ENCODE measurements at regions not wholly inside any gene's neighbourhood (a gene's known extent, or its start where the extent isn't known, plus 50 kb on each side); places are given as distances from the start of the nearest gene placed in this dataset.

DNA sequence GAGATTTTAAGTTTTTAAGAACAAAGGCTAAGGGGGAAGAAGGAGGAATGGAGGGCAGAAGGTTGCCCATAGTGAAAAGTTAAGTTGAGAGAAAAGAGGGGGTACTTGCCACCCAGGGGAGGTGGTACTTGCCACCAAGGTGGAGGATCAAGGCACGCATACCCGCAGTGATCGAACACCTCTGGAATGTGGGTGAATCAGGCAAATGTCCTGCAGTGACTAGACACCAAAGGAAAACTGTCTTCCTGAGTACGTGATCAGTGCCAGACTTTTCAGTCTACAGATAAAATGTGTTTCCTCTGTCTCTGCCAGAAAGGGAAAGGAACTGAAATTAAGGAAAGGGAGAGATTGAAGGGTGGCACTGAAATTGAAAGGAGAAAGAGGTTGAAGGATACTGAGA lies 2285.3 kb downstream of the TP53TG3F start:
- Histone ChIP-seq H3K4me3 (ENCODE audit: low read length in 2 of 2) (no peak overlapping the region), H3K36me3 (ENCODE audit: control insufficient read depth in 2 of 2, insufficient read depth in 2 of 2, low read length in 1 of 2) (no peaks in the 10 kb centered on the region), H3K27ac (ENCODE audit: low read depth in 1 of 2, low read length in 1 of 2) (no peak overlapping the region), H3K27me3 (ENCODE audit: control insufficient read depth in 2 of 2, insufficient read depth in 1 of 2, low read length in 1 of 2) (no peaks in the 10 kb centered on the region), H3K4me1 (ENCODE audit: control insufficient read depth in 2 of 2, insufficient read depth in 2 of 2, low read length in 2 of 2) (no peaks in the 10 kb centered on the region), H3K9me3 (ENCODE audit: control insufficient read depth in 2 of 2, insufficient read depth in 1 of 2, low read length in 1 of 2) (peaks cover 18 to 41% of the 10 kb centered on the region in 2 donors)
- no peak for DNase-seq (ENCODE audit: low read depth in 6 of 9, low spot score in 9 of 9)
- 83% methylated on average over 4 of the region's 4 CpGs for WGBS

DNA sequence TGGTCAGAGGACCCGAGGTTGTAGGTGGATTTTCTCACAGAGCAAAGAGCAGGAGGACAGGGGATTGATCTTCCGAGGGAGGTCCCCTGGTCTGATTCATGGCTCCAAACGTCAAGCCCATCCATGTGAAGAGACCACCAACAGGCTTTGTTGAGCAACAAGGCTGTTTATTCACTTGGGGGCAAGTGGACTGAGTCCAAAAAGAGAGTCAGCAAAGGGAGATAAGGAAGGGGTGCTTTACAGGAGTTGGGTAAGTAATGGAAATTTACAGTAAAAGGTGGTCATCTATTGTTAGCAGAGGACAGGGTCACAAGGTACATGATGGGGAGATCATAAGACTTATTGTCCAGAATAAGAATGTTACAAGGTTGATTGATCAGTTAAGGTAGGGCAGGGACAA lies 2285.8 kb downstream of the TP53TG3F start:
- Histone ChIP-seq H3K27me3 (ENCODE audit: control insufficient read depth in 2 of 2, insufficient read depth in 1 of 2, low read length in 1 of 2) (no peaks in the 10 kb centered on the region), H3K27ac (ENCODE audit: low read depth in 1 of 2, low read length in 1 of 2) (no peak overlapping the region), H3K36me3 (ENCODE audit: control insufficient read depth in 2 of 2, insufficient read depth in 2 of 2, low read length in 1 of 2) (no peaks in the 10 kb centered on the region), H3K9me3 (ENCODE audit: control insufficient read depth in 2 of 2, insufficient read depth in 1 of 2, low read length in 1 of 2) (peaks cover 19 to 46% of the 10 kb centered on the region in 2 donors), H3K4me1 (ENCODE audit: control insufficient read depth in 2 of 2, insufficient read depth in 2 of 2, low read length in 2 of 2) (no peaks in the 10 kb centered on the region), H3K4me3 (ENCODE audit: low read length in 2 of 2) (no peak overlapping the region)
- no peak for DNase-seq (ENCODE audit: low read depth in 6 of 9, low spot score in 9 of 9)
- WGBS = 55% methylated on average over 3 of the region's 3 CpGs

DNA sequence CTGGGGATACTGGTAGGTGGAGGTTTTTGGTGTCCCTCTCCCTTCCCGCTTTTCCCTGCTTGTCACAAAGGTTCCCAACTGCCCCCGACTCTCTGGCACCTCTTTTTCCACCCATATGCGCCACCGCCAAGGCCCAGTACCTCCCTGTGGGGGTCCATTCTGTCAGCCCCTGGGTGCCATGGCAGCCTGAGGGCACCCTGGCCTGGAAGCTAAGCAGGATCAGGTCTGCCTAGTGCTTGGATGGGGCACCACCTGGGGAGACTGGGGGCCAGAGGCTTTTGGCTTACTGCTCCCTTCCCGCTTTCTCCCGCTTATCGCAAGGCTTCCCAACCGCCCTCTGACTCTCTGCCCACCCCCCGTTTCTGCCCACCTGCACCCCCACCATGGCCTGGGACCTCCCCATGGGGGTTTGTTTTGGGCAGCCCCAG lies 2286.4 kb downstream of the TP53TG3F start:
- DNase-seq (ENCODE audit: low read depth in 6 of 9, low spot score in 9 of 9) = no peak
- 93% methylated on average over 9 of the region's 9 CpGs for WGBS
- H3K36me3 ChIP-seq (ENCODE audit: control insufficient read depth in 2 of 2, insufficient read depth in 2 of 2, low read length in 1 of 2) = no peaks in the 10 kb centered on the region
- H3K4me1 ChIP-seq (ENCODE audit: control insufficient read depth in 2 of 2, insufficient read depth in 2 of 2, low read length in 2 of 2) = no peaks in the 10 kb centered on the region
- H3K27me3 ChIP-seq (ENCODE audit: control insufficient read depth in 2 of 2, insufficient read depth in 1 of 2, low read length in 1 of 2) = no peaks in the 10 kb centered on the region
- H3K27ac ChIP-seq (ENCODE audit: low read depth in 1 of 2, low read length in 1 of 2) = no peak overlapping the region
- no peak overlapping the region for H3K4me3 ChIP-seq (ENCODE audit: low read length in 2 of 2)
- peaks cover 22 to 52% of the 10 kb centered on the region in 2 donors for H3K9me3 ChIP-seq (ENCODE audit: control insufficient read depth in 2 of 2, insufficient read depth in 1 of 2, low read length in 1 of 2)

DNA sequence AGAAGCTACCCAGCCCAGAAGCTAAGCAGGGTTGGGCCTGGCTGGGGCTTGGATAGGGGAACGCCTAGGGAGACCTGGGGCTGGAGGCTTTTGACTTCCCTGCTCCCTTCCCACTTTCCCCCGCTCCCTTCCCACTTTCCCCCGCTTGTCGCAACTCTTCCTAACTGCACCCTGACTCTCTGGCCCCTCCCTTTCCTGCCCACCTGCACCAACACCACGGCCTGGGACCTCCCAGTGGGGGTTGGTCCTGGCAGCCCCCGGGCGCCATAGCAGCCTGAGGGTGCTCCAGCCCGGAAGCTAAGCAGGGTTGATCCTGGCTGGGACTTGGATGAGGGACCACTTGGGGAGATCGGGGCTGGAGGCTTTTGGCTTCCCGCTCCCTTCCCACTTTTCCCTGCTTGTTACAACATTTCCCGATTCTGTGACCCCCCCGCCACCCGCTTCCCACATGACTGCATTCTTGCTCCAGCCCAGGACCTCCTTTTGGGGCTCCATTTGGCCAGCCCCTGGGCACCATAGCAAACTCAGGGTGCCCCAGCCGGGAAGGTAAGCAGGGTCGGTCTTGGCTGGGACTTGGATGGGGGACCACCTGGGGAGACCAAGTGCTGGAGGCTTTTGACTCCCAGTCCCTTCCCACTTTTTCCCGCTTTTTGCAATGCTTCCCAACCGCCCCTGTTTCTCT lies 2287.0 kb downstream of the TP53TG3F start:
- Histone ChIP-seq H3K27ac (ENCODE audit: low read depth in 1 of 2, low read length in 1 of 2) (no peak overlapping the region), H3K36me3 (ENCODE audit: control insufficient read depth in 2 of 2, insufficient read depth in 2 of 2, low read length in 1 of 2) (no peaks in the 10 kb centered on the region), H3K4me3 (ENCODE audit: low read length in 2 of 2) (no peak overlapping the region), H3K9me3 (ENCODE audit: control insufficient read depth in 2 of 2, insufficient read depth in 1 of 2, low read length in 1 of 2) (peaks cover 23 to 58% of the 10 kb centered on the region in 2 donors), H3K27me3 (ENCODE audit: control insufficient read depth in 2 of 2, insufficient read depth in 1 of 2, low read length in 1 of 2) (no peaks in the 10 kb centered on the region), H3K4me1 (ENCODE audit: control insufficient read depth in 2 of 2, insufficient read depth in 2 of 2, low read length in 2 of 2) (no peaks in the 10 kb centered on the region)
- DNase-seq (ENCODE audit: low read depth in 6 of 9, low spot score in 9 of 9) = no peak
- 92% methylated on average over 17 of the region's 17 CpGs for WGBS

DNA sequence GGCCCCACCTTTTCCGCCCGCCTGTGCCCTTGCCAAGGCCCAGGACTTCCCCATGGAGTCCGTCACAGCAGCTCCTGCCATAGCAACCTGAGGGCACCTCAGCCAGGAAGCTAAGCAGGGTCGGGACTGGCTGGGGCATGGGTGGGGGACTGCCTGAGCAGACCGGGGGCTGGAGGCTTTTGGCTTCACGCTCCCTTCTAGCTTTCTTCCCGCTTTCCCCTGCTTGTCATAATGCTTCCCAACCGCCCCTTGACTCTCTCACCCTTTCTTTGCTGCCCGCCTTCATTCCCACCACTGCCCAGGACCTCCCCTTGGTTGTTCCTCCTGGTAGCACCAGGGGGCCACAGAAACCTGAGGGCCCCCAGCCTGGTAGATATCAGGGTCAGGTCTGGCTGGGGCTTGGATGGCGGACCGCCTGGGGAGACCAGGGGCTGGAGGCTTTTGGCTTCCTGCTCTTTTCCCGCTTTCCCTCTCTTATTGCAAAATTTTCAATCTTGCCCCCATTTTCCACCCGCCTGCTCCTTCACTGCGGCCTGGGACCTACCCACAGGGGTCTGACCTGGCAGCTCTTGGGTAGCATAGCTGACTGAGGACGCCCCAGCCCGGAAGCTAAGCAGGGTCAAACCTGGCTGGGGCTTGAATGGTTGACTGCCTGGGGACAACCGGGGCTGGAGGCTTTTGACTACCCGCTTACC lies 2287.7 kb downstream of the TP53TG3F start:
- H3K4me1 ChIP-seq (ENCODE audit: control insufficient read depth in 2 of 2, insufficient read depth in 2 of 2, low read length in 2 of 2) = no peaks in the 10 kb centered on the region
- H3K9me3 ChIP-seq (ENCODE audit: control insufficient read depth in 2 of 2, insufficient read depth in 1 of 2, low read length in 1 of 2) = peaks cover 23 to 65% of the 10 kb centered on the region in 2 donors
- WGBS = 87% methylated on average over 18 of the region's 18 CpGs

GRCh38 chr16:35747658-35748455 lies 2288.4 kb downstream of the TP53TG3F start:
- no peak for DNase-seq (ENCODE audit: low read depth in 6 of 9, low spot score in 9 of 9)
- Histone ChIP-seq H3K27ac (ENCODE audit: low read depth in 1 of 2, low read length in 1 of 2) (no peak overlapping the region), H3K4me3 (ENCODE audit: low read length in 2 of 2) (no peak overlapping the region), H3K36me3 (ENCODE audit: control insufficient read depth in 2 of 2, insufficient read depth in 2 of 2, low read length in 1 of 2) (no peaks in the 10 kb centered on the region), H3K27me3 (ENCODE audit: control insufficient read depth in 2 of 2, insufficient read depth in 1 of 2, low read length in 1 of 2) (no peaks in the 10 kb centered on the region), H3K9me3 (ENCODE audit: control insufficient read depth in 2 of 2, insufficient read depth in 1 of 2, low read length in 1 of 2) (peaks cover 24 to 72% of the 10 kb centered on the region in 2 donors), H3K4me1 (ENCODE audit: control insufficient read depth in 2 of 2, insufficient read depth in 2 of 2, low read length in 2 of 2) (no peaks in the 10 kb centered on the region)
- 89% methylated on average over 17 of the region's 17 CpGs for WGBS

More for the DNA sequence above, 2287.7 kb downstream of the TP53TG3F start:
- no peaks in the 10 kb centered on the region for H3K36me3 ChIP-seq (ENCODE audit: control insufficient read depth in 2 of 2, insufficient read depth in 2 of 2, low read length in 1 of 2)
- no peak overlapping the region for H3K27ac ChIP-seq (ENCODE audit: low read depth in 1 of 2, low read length in 1 of 2)
- H3K27me3 ChIP-seq (ENCODE audit: control insufficient read depth in 2 of 2, insufficient read depth in 1 of 2, low read length in 1 of 2) = no peaks in the 10 kb centered on the region
- no peak overlapping the region for H3K4me3 ChIP-seq (ENCODE audit: low read length in 2 of 2)
- DNase-seq (ENCODE audit: low read depth in 6 of 9, low spot score in 9 of 9) = no peak

- Histone ChIP-seq H3K36me3 (ENCODE audit: control insufficient read depth in 2 of 2, insufficient read depth in 2 of 2, low read length in 1 of 2) (no peaks in the 10 kb centered on the region), H3K9me3 (ENCODE audit: control insufficient read depth in 2 of 2, insufficient read depth in 1 of 2, low read length in 1 of 2) (peaks cover 26 to 77% of the 10 kb centered on the region in 2 donors), H3K4me1 (ENCODE audit: control insufficient read depth in 2 of 2, insufficient read depth in 2 of 2, low read length in 2 of 2) (no peaks in the 10 kb centered on the region), H3K4me3 (ENCODE audit: low read length in 2 of 2) (no peak overlapping the region), H3K27me3 (ENCODE audit: control insufficient read depth in 2 of 2, insufficient read depth in 1 of 2, low read length in 1 of 2) (no peaks in the 10 kb centered on the region), H3K27ac (ENCODE audit: low read depth in 1 of 2, low read length in 1 of 2) (no peak overlapping the region)
- no peak for DNase-seq (ENCODE audit: low read depth in 6 of 9, low spot score in 9 of 9)
- WGBS = 89% methylated on average over 24 of the region's 24 CpGs
Observed at GRCh38 chr16:35748621-35749252, 2289.3 kb downstream of the TP53TG3F start.

DNA sequence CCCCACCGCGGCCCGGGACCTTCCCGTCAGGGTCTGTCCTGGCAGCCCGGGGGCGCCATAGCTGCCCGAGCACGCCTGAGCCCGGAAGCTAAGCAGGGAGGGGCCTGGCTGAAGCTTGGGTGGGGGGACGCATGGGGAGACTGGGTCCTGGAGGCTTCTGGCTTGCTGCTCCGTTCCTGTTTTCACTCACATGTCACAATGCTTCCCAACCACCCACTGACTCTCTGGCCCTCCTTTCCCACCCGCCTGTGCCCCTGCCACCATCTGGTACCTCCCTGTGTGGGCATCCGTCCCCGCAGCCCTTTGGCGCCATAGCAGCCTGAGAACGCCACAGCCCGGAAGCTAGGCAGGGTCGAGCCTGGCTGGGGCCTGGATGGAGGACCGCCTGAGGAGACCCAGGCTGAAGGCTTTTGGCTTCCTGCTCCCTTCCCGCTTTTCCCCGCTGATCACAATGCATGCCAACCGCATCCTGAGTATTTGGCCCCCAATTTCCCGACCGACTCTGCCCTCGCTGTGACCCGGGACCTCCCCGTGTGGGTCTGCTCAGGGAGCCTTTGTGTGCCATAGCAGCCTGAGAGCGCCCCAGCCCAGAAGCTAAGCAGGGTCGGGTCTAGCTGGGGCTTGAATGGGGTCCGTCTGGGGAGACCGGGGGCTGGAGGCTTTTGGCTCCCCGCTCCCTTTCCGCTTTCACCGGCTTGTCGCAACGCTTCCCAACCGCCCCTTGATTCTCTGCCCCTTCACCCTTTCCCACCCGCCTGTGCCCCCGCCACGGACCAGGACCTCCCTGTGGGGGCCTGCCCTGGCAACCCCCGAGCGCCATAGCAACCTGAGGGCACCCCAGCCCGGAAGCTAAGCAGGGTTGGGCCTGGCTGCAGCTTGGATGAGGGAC lies 2290.1 kb downstream of the TP53TG3F start:
- H3K4me3 ChIP-seq (ENCODE audit: low read length in 2 of 2) = no peak overlapping the region
- WGBS = 93% methylated on average over 43 of the region's 43 CpGs
- H3K27ac ChIP-seq (ENCODE audit: low read depth in 1 of 2, low read length in 1 of 2) = no peak overlapping the region
- no peaks in the 10 kb centered on the region for H3K4me1 ChIP-seq (ENCODE audit: control insufficient read depth in 2 of 2, insufficient read depth in 2 of 2, low read length in 2 of 2)
- DNase-seq (ENCODE audit: low read depth in 6 of 9, low spot score in 9 of 9) = no peak
- no peaks in the 10 kb centered on the region for H3K27me3 ChIP-seq (ENCODE audit: control insufficient read depth in 2 of 2, insufficient read depth in 1 of 2, low read length in 1 of 2)
- H3K36me3 ChIP-seq (ENCODE audit: control insufficient read depth in 2 of 2, insufficient read depth in 2 of 2, low read length in 1 of 2) = no peaks in the 10 kb centered on the region
- H3K9me3 ChIP-seq (ENCODE audit: control insufficient read depth in 2 of 2, insufficient read depth in 1 of 2, low read length in 1 of 2) = peaks cover 26 to 84% of the 10 kb centered on the region in 2 donors
